Fibroblast of the conjunctiva (primary cell): ENCODE measurements at regions not wholly inside any gene's neighbourhood (a gene's known extent, or its start where the extent isn't known, plus 50 kb on each side); places are given as distances from the start of the nearest gene placed in this dataset.

Experiments
- DNase-seq: peaks from one replicate; pipeline ENCODE4 v3.0.0-alpha.2; 2010; ENCODE audit warnings: low read depth

DNA sequence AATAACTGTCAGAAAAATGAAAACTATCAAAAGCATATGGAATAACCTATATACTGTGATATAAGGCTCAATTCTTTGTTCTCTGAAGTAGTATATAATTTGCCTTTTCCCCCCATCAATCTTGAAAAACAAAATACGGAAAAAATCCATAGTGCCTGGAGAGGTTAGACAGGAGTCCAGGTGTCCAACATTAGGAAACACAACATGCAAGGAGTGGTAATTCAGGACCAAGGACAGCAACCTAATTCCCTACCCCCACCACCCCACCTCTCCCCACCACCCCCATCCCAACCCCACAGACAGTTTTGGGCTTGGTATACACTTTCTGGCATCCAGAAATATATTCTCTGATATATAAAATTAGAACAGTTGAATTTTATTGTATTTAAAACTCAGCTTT is 55.1 kb upstream of the SLC25A26 start:
- DNase-seq, result no peak

DNA sequence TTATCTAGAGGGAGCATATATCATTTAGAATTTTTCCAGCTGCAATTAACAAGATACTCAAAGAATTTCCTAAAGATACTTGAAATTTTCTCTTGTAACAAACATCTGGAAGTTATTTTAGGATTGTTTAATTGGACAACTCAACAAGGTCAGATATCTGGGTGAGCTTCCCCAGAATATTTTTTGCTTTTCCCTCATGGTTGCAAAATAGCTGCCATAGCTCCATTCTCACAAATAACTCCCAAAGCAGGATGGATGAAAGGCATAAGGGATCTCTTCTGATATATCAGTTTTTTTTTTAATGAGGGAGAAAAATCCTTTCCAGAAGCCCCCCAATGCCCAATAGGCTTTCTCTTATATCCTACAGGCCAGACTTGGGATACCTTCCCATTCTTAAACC is 56.6 kb upstream of the SLC25A26 start:
- DNase-seq, result no peak

DNA sequence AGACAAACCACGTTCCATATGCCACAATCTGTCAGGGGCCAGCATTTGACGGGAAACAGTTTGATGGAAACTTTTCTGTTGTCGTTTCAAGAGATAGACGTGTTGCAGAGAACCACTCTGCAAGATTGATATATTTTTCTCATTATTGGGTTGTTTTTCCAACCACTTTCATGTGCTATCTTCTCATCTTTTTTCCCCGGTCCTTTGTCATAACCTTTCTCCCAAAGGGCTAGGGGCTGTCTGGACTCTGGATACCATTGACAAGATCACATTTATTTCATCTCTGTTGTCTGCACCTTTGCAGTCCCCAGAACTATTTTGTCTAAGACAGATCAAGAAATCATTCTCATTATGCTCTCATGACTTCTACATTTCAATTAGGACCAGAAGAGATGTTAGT is 57.6 kb upstream of the SLC25A26 start:
- DNase-seq, result no peak

DNA sequence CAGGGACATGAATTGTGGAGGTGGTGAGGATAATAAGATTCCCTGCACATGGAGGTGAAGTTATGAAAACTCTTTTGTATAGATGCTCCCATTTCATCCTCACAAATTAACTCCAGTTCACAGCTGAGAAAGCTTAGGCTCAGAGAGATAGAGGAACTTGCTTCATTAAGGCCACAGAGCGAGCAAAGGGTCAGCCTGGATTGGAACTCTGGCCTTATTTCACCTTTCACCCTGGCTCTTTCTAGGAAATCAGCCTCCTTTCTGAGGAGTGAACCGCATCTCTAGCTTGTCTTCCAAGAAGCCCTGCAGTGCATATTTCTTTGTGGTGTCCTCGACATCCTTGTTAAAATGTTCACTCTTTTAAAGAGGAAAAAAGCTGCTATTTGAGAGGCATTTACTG is 58.0 kb upstream of the SLC25A26 start:
- DNase-seq, result no peak

DNA sequence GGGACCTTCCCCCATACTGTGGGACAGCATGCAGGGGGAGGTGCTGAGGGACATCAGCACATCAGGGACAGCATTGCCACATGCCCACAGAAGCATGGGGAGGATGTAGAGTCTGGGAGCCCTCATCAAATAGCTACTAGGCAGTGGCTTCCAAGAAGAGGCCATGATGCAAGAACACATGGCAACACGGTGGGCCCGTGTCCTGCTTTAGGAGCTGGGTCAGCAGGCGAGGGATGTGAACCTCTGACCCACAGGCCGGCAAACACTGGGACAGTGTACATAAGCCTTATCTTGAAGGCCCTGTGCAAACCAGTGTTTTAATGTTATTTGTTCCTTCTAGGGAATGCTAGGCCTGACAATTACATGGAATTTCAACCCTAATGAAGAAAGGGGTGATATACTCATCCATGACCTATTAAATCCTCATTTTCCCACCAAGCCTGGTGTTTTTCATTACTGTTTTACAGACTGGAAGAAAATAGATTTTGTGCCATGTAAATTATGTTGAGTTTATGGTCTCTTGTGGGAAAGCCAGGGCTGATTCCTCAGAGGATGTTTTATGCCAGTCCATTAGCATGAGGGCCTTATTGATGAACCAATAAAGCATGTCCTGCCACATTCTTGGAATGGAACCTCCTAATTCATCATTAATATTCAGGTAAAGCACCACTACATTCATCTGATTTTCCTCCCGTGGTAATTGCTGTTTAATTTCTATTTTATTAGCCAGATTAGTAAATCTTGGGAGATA is 61.7 kb upstream of the SLC25A26 start:
- DNase-seq, result no peak

DNA sequence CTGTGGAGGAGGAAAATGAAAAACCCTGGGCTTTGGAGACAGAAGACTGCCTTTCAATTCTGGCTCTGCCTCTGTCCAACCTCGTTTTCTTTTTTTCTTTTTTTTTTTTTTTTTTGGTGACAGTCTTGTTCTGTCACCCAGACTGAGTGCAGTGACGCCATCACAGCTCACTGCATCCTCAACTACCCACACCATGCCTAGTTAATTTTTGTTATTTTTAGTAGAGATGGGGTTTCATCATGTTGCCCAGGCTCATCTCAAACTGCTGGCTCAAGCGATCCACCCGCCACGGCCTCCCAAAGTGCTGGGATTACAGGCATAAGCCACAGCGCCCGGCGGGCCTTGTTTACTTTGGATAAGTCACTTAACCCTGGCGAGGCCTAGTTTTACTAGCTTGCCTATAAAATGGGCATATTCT is 66.3 kb upstream of the SLC25A26 start:
- no peak for DNase-seq

DNA sequence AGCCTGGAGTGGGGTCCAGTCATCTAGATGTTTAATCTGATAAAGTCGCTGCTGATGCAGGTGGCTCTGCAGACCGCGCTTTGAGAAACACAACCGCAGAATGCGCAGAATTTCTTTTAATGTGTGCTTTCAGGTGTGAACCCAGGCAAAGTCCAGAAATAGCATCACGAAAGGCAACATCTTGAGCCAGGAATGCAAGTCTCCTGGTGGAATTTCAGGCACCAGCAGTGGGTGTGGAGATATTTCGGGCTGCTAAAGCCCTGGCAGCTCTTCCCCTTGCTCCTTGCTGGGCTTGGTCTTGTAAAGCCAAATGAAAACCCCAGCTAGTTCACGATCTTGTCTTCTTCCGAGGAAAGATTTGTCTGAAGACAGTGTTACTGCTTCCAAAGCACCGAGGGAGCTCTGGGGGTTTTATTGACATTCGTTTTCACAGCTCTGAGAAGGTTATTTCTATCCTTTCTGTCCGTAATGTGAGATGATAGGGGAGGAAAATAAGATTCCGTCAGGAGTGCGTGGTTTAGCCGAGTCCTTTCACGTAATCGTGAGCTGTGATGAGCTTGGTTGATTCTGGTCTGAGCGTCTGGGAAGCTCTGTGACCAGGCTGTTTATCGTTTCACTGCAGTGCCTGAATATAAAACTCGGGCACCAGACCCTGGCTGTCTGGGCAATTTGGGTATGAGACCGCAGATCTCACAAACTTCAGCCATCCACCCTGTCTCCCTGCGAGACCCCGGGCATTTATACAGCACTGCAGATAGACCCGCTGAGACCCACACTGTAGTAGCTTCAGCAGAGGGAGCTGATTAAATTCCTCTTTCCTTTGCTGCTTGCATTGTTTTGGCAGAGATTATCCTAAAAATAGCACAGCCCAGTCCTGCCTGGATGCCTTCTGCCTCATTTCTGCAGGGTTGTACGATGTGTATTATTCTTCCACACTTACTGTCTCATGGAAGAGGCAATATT is 67.0 kb upstream of the SLC25A26 start:
- no peak for DNase-seq

DNA sequence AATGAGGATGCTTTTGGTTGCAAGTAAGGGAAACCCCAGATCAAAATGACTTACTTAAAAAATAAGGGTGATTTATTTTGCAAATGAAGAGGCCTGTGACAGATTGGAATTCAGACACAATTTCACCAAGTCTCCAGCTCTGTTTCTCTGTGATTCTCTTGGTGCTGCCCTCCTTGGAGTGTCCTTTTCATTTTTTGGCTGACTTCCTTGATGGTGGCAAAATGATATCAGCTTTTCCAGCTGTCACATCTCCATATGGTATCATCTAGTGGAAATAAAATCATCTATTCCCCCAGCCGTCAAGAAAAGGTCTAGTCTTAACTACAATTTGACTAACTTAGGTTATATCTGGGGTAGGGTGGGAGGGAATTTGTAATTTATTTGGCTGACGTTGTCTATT is 68.5 kb upstream of the SLC25A26 start:
- DNase-seq, result no peak

DNA sequence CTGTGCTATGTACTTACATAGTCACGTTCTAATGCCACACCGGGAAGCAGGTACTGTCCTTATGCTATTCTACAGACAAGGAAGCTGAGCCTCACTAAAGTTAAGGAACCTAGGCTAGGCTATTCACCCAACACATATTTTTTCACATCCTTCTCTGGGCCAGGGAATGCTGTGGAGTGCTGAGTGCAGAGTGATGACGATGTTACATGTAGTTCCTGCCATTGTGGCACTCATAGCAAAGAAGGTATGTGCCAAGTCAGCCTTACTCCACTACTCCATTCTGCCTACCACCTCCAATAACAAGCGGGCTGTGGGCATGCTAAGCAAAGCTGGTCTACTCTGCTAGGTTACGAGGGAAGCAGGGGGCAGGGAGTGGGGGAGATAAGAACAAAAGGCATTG is 69.8 kb upstream of the SLC25A26 start:
- DNase-seq, result no peak

DNA sequence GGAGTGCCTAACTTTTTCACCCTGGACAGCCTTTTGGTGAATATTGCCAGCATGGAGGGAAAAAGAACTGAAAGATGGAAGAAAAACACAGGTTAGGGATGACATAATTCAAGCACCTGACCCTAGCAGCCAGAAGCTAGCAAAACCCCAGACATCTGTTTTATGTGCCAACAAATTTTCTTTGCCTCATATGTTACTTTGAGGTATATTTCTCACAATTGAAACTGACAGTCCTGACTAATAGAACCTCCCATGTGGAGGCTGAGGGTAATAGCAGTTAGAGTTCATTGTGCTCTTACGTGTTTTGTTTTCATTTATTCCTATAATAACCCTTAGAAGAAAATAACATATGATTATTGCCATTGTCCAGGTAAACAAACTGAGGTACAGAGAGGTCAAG is 71.5 kb upstream of the SLC25A26 start:
- no peak for DNase-seq

DNA sequence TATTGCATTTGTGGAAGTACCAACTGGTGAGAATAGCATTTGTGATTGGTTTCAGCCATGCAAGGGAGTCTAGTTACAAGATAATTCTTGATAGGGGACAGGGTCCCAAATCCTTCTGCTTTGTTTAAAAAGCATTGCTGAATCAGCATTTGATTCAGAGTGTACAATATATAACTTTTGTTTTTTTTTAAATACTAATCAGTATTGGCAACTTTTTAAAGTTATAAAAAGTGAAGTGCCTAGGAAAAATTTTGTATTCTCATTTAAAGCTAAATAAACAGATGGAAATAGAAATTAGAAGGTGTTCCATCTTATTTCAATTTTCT is 75.4 kb upstream of the SLC25A26 start:
- no peak for DNase-seq

DNA sequence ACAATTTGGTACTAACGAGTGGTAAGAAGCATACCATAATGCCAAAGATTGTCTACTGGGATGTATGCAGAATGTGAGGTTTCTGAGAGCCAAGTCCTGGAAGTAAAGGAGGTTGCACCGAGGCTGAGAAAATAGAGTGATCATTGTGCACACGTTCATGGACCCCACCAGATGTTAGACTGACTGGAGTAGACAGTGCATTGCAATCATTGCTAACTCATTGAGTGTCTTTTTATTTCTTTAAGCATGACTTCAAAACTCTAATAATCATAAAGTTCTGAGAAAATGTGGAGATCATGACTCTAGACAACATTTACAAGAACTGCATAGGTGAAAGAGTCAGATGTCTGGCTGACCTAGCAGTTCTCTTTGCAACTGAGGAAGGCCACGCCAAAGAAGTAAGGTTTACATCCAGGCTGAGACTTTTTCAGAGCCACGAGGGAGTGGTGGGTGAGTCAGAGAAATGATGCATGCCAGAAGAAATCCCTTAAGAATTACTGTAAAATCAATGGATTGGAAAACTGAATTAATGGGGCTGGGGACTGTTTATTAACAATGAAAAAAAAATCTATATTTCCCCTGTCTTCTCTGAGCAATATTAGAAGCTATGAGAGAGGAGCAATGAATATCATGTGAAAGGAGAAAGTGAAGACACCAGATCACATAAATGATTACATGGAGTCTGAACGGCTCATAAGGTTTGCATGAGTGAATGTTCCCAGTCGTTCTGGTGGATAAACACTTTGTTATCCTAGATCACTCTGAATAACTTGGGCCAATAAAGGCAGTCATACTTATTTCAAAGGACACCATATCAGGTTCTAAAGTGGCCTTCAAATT is 76.0 kb upstream of the SLC25A26 start:
- DNase-seq, result no peak

DNA sequence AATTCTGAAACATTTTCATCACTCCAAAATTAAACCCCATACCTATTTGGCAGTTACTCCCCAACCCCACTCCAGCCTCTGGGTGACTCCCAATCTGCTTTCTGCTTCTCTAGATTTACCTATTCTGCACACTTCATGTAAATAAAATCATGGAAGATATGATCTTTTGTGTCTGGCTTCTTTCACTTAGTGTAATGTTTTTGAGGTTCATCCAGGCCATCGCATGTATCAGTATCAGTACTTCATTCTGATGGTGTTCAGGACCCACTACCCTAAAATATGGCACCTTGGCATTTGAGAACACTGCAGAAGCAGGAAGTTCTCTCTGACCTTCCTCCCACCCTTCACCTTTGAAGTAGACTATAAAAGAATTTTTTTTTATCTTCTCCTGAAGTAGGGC is 78.7 kb upstream of the SLC25A26 start:
- DNase-seq, result no peak

DNA sequence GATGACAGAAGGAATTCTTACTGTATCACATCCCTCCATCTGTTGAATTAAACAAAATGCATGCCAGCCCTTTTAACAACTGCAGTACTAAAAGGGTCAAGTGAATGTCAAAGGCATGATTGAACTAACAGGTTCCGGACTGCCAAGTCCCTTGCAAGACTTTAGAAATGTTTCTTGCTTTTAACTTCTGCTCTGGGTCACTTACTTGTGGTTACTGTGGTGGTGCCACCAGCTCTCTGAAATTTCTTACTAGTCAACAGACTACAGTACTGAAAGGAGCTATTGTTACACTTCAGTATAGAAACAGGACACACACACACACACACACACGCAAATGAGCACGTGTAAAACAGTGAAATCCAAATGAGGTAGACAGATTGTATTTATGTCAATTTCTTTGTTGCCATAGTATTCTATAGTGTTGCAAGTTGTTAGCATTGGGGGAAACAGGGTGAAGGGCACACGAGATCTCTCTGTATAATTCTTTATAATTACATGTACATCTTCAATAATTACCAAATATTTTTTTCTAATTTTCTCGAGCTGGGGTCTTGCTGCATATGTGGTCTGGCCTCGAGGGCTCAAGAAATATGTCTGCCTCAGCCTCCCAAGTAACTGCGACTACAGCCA is 79.9 kb upstream of the SLC25A26 start:
- DNase-seq, result no peak

DNA sequence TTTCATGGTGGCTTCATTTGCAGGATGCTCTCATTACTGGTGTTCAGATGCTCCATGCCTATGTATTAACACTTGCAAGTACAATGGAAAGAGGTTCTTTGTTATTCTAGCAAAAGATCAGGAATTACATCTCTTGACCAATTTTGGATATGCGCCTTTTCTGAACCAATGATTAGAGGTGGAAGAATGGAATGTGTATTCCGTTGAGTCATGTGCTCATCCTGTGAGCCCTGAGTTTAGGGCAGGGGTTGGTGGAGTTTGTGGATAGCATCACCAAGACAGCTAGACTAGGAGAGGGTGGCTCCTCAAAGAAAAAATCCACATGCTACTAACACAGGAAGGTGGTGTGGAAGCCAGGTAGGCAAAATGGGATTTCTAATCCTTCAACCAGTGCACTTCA is 80.7 kb upstream of the SLC25A26 start:
- DNase-seq, result no peak

DNA sequence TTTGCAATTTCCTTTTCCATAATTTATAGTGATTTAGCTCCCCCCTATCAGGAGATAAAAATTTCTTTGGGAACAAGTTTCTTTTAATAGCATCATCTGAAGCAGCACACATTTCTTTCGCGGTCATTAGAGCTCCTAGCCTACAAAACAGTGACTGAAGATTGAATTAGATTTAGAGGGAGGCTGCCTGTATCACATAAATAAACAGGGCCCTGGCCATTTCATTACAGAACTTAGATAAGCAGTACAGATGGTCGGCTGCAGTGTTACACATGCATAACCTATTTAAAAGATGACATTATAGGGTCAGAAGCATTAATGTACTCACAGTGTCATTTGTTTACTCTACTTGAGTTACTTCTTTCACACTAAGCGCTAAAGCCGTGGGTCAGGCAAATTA is 81.4 kb upstream of the SLC25A26 start:
- DNase-seq, result no peak

DNA sequence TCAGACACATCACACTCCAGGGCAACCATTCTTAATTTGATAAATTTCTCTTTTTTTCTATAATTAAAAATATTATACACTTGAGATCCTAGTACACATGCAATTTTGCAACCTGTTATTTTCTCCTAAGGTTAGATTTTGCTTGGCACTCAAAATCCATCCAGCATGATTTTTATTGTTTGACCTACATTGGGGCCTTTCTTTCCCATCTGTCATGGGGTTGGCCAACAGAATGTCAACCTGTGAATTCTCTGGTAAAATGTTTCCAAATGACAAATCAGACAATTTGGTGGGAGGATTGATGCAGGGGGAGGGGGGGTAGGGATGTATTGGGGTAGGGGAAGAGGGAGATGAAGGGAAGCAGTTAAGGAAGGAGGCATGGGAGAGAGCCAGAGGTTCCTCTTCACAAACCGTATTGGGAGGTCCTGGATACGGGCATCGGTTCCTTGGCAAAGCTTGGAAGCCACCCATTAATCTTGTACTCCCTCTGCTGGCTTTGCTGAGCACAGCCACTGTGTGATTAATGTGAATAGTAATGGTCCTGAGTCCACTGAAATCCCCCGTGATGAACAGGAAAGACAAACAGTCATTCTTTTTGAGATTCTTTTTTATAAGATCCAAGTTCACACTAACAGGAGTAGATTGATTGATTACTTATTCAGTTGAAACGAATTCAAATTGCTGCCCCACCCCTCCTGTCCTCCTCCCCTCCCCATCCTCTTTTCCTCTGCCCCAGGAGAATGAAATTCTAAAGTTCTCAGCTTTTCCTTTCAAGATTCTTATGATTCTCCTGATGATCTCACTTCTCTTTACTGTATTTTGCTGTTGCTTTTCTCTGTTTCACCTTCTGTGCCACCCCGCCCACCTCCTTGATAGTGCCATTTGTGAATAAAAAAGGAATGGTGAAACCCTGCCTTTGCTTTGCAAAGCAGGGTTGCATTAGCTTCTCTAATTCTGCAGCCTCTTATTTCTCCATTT is 82.2 kb upstream of the SLC25A26 start:
- peak; percentile 59 for DNase-seq

DNA sequence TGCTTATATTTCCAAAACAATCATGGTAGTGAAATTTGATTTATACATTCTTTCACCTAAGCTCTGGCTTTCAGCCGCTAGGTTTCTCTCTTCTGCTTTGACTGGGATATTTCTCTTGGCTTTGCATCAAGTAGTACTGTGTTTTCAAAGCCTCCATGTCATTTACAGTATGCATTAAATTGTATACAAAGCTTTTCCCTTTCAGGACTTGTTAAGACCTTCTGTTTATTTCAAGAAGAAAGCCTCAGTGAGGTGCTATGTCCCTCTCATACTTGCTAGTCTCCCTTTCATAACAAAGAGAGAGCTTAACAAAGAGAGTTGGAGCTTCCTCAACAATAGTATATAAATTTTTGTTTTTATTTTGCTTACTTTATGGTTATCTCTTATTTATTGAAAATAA is 84.2 kb upstream of the SLC25A26 start:
- DNase-seq, result no peak

DNA sequence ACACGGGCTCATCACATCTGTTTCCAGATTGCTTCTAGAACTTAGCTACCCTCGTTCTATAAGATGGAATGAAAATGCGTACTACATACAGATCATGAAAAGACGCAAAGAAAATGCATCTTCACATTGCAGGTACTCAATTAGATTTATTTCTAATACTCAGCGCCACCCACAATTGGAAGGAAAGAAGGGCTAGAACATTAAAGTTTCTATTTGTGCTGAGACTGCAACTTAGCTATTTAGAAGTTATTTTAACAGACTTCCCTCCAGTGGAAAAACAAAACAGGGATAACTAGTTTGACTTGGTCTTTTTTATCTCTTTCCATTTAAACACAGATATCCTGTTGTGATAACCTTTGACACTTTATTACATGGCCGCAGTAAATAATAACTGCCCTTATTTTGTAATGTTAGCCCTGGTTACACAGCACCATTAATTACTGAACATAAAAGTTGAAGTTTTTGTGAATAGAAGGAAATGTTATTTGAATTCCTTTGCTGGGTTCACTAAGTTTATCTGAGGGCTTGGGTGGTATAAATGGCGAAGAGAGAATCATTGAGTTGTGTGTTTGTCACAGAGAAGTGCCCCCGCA is 86.9 kb upstream of the SLC25A26 start:
- no peak for DNase-seq

DNA sequence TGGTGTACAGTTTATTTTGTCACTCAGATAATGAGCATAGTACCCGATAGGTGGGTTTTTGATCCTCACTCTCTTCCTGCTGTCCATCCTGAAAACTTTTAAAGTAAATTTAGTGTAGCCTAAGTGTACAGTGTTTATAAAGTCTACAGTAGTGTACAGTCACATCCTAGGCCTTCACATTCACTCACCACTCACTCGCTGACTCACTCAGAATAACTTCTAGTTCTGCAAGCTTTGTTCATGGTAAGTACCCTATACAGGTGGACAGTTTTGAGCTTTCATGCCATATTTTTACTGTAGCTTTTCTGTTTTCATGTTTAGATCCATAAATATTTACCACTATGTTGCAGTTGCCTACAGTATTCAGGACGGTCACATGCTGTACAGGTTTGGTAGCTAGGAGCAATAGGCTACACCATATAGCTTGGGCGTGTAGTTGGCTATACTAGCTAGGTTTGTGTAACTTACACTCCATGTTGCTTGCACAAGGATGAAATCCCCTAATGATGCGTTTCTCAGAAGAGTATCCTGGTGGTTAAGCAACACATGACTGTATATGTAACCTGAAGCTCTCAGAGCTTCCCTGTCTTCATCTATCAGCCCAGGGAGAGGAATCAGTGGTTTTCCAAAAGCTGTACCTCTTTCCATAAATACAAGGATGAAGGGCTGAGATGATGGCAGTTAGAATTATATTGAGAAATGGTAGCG is 87.6 kb upstream of the SLC25A26 start:
- no peak for DNase-seq
